ENCODE measurements at regions not wholly inside any gene's neighbourhood (a gene's known extent, or its start where the extent isn't known, plus 50 kb on each side); places are given as distances from the start of the nearest gene placed in this dataset.
"Not testable (repeated sequence)": the region's sequence is repeated elsewhere in the genome, so short reads cannot be mapped to it uniquely, and the experiment has no call there.

DNA sequence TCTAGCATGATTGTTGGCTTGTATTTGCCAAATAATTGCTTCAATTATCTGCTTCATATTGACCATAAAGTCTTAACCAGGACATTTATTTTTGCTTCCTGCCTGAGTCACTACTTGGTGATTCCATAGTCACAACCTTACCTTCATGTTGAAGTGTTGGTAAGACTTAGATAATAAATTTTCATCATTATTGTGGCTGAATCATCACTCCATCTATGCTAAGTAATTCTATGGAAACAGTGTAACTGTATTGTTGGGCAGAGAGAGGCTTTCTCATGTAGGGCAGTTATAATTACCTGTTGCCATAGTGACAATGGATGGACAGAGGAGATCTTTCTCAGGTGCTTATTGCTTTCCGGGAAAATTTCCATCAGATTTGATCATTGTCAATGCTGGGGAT is 330.7 kb upstream of the LRRC3B start:
- no peak for DNase-seq

DNA sequence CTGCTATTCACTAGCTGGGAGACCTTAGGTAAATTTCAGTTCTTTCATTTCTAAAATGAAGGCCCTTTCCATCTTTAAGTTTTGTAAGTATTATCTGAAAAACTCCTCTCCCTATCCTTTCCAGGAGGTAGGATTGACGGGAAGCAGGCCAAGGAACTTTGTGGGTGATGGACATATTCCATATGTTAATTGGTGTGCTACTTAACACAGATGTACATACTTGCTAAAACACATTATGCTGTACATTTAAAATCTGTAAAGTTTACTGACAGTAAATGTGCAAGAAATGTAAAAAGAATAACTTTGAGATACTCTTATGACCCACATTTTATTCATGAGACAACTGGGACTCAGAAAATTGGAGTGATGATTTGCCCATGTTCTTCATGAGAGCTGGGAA is 329.8 kb upstream of the LRRC3B start:
- DNase-seq: no peak

DNA sequence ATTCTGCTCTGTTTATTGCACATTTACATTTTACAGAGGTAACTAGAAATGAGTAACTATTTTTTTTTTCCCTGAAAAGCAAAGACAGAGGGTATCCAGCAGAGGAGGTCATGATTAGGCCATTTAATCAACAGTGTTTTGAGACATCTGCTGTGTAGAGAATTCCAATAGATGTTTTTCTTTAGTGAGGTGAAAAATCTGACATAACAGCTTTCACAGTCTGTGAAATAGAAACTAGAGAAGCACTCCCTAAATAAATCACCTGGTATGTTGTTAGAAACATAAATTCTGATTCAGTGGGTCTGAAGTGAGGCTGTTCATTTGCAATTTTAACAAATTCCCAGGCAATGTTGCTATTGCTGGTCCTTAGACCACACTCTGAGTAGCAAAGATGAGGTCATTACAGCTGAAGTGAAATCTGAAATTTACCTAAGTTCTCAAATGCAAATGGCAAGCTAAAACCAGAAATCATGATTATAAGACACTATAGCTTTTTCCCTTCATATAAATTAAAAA is 329.2 kb upstream of the LRRC3B start:
- DNase-seq: no peak

DNA sequence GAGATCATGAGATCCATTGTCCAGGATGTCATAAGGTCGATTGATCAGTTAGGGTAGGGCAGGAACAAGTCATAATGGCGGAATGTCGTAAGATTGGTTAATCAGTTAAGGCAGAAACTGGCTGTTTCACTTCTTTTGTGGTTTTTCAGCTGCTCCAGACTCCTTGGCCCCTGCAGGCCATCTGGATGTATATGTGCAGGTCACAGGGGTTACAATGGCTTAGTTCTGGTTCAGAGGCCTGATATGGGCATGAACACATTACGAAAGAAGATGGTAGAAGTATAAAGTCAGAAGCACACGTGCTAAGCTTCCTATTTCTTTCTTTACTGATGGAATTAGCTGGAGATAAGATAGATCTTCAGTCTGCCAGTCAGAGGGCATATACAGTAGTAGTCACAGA is 315.4 kb upstream of the LRRC3B start:
- no peak for DNase-seq

DNA sequence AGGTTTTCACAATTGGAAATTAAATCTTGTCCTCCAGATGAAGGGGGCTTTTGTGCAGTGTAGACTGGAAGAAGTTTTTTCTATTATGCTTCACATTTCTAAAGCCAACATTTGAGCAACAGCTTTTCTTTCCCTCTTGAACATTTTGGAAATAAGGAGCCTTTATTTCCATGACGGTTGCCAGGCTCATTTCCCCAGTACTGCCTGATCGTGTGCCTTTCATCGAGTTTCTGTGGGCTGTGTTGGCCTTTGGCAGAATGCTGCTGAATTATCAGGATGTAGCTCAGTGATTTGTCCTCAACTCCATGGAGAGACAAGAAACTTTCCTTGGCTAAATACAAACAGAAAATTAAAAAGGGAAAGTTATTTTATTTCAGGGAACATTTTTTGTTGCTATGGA is 314.8 kb upstream of the LRRC3B start:
- DNase-seq: no peak

DNA sequence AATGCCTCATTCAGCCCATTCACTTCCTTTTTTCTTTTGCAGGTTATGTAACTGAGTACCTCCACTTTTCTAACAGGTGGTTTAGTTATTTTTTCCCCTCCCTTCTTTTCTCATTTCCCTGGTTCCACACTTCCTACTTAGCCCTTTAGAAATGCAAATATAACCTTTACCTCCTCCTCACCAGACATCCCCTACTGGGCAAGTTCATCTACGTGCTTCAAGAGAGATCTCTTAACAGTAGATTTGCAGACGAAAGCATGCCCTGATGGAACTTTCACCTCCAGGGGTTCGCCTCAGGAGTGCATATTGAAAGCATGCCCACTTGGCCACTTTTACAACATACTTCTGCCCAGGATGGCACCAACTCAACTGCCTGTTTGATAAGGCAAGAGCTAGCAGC is 314.1 kb upstream of the LRRC3B start:
- DNase-seq: no peak

DNA sequence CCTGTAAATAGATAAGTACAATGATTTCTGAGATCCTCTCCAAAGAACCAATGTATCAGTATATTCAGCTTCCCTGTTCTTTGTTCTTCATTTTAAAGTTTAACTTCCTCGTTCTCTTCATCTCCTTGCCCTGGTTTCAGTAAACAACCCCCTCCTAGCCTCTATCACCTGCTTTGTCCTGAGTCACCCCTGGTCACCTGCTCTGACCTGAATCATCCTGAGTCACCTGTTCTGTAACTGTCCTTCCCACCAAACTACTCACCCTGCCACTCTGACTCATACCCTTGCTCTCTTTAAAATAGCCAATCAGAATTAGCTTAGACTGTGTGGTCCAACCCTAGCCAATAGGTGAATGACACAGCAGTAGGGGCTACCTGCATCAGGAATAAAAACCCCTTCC is 313.0 kb upstream of the LRRC3B start:
- DNase-seq: not testable (repeated sequence)

DNA sequence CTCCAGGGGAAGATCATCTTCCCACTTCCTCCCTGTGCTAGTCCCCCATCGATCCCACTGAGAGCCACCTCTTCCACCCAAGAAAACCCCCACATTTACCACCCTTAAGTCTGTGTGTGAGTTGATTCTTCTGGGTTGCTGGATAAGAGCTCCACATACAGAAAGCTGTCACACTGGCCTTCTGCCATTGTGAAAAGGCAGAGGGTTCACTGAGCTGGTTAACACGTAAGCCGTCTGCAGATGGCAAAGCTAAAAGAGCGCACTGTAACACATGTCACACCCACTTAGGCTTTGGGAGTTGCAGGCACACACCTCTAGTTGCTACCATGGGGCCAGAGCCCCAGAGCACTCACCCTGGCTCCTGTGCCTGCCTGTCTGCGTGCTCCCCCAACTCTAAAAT is 309.8 kb upstream of the LRRC3B start:
- no peak for DNase-seq

DNA sequence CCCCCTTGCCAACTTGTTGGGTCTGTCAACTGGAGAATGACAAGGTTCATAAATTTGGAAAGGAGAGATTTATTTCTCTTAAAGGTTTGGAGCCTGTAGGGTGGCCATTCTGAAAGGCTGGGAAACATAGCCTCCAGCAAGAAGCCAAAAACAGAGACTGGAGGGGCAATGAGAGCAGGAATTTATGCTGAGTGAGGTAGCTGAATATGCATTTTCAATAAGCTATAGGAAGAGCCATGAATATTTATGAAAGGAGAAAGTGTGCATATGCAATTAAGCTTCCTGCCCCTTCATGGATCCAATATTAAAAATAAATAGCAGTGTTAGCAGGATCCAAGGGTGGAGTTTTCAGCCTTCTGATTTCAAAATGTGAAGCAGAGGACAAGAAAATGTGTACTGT is 306.1 kb upstream of the LRRC3B start:
- DNase-seq: no peak

DNA sequence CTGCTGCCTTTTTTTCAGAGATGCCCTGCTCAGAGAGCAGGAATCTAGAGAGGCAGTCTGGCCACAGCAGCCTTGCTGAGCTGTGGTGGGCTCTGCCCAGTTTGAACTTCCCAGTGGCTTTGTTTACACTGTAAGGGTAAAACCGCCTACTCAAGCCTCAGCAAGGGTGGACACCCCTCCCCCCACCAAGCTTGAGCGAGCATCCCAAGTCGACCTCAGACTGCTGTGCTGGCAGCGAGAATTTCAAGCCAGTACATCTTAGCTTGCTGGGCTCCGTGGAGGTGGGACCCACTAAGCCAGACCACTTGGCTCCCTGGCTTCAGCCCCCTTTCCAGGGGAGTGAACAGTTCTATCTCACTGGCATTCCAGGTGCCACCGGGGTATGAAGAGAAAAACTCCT is 298.8 kb upstream of the LRRC3B start:
- not testable (repeated sequence) for DNase-seq

DNA sequence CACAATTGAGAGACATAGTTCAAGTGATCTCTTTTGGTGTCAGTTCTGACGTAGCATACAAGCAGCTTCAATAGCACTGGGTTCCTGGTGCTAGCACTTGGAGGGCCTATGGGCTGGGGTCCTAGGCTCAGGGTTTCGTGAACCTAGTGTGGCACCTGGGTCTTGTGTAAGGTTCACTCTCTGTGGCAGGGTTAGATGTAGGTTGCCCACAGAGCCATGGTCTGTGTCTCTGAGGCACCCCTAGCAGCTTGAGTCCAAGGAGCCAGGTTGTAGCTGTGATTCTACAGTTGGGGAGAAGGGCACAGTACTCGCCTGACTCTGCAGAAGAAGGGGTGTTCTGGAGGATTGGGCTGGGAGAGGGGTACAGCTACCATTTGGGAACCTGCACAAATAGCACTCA is 282.6 kb upstream of the LRRC3B start:
- DNase-seq: no peak

DNA sequence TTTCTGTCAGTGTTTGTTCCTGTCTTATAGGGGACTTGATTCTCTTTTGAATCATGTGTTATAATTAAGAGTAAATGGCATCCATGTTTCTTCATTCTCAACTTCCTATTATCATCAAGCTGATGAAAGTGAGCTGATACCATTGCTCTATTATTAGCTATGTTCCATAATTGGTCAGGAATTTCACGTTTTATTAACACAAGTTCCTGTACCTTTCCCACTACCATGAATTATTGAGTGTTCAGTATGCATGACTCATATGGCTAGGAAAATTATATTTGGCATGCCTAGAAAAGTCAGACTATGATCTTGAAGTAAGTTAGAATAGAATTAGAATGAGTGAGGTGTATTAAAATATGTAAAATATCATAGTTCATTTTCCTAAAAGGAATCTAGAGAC is 278.9 kb upstream of the LRRC3B start:
- no peak for DNase-seq

DNA sequence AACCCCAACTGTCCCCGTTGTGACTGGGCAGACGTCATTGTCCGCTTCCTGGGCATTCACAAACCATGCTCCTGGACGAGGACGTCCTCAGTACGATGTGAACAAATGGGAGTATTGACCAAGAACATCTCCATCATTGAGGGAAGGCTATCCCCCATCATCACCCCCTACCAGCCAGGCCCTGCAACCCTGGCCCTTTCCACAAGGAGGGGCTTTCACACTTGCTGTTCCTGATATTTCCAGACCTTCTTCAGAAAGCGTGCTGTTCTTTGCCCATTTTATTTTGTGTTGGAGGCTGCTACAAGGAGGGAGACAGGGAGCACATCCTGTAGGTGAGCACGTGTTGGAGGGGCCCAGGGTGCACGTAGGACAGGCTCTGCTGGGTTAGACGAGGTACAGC is 277.0 kb upstream of the LRRC3B start:
- no peak for DNase-seq

DNA sequence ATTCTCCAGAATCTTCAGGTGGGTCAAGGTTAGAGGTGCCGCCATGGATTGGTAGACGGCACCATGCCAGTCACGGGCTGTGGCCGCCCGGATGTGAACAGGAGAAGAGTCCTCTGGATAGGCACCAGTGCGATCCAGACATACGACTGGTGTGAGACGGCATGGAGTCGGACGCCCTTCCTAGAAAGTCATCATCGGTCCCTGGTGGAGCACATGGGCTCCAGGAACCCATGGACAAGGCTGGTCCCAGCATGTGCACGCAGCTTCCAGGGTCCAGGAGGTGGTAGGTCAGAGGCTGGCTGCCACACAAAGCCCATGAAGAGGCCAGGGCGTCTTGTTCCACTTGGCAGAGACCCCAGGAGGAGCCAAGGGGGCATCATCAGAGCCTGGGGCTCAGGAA is 276.1 kb upstream of the LRRC3B start:
- DNase-seq: no peak

DNA sequence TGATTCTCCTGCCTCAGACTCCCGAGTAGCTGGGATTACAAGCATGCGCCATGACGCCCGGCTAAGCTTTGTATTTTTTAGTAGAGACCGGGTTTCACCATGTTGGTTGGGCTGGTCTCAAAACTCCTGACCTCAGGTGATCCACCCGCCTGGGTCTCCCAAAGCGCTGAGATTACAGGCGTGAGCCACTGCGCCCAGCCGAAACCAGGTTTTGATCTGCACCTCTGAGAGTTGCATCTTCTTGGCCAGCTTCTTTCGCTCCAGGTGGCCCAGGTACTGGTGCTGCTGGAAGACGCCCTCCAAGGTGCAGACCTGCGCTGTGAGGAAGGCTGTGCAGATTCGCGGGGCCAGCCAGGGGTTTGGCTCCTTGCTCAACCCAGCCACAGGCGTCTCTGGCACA is 275.4 kb upstream of the LRRC3B start:
- no peak for DNase-seq

DNA sequence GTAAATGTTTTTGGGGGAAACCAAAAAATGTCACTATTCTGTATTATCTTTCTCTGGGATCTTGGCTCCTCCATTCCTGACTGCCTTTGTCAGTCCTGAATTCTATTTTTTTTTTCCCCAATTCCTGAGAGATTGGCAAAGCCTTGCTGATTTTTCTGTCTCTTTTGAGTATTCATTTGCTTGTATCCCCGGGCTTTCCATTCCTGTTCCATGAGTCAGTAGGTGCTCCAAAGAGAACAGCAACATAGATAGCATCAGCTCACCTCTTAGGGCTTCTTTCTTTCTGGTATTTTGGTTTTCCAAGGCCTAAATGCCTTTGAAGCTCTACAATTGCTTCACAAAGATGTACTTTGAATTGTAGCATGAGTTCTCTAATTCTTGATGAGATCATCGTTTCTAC is 271.7 kb upstream of the LRRC3B start:
- no peak for DNase-seq

DNA sequence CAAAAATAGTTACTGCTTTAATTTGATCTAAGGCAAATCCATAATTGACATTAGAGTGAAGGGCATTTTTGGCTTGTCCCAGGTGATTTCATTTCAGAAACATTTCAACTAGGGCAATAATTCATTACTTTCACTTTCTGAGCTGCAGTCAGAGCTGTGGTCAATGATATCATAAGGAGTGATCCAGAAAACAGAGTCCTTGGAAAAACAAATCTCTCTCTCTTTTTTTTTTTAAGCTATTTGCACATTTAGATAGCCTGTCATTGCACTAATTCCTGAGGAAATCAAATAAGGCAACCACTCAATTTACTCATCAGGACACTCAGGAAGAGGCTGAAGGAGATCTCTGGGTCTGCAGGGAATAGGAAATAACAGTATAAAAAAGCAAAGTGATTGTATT is 269.5 kb upstream of the LRRC3B start:
- DNase-seq: no peak

DNA sequence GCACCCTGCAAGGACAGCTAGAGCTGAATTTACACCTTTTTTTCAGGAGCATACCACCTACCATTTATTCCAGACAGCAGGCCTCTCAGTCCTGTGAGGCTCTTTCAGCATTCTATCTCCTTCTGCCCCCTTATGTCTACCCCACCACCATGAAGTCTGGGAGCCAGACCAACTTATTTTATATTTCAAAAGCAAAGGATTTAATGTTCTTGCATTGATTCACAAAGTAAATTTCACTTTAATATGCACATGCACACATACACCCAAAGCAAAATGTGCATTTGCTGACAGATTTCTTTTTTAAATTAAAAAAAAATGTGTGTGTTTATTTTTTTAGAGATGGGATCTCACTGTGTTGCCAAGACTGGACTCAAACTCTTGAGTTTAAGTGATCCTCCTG is 264.2 kb upstream of the LRRC3B start:
- DNase-seq: no peak

DNA sequence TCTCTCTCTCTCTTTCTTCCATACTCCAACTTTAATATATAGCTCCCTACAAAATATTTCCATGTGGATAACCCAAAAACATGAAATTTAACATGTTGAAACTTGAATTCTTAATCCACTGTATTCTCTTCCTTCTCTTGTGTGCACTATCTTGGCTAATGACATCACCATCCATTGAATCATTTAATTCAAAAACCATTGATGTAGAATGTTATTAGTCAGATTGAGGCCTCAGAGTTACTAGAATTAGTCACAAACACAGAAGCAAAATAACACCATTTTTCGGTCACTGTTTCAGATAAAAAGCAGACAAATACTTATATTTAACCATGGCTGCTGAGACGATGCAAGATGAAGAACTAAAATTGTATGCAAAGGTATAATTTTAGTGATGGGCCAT is 256.9 kb upstream of the LRRC3B start:
- no peak for DNase-seq

DNA sequence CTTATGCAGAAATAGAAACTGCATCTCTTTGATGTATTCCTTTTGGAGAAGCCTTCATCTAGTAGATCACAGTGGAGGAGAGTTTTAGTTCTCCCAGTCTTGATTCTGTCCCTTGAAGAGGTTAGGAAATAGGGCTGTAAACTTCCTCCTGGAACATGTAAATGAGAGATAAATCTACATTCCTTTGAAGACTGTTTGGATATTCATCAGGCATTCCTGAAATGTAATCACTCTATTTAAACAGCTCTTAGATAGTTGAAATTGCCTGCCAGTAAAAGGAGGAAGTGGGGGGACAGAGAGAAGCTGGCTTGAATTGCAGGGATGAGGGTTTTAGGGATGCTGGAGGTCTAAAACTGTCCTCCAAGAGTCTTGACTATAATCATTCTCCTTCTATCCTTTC is 254.3 kb upstream of the LRRC3B start:
- no peak for DNase-seq

DNA sequence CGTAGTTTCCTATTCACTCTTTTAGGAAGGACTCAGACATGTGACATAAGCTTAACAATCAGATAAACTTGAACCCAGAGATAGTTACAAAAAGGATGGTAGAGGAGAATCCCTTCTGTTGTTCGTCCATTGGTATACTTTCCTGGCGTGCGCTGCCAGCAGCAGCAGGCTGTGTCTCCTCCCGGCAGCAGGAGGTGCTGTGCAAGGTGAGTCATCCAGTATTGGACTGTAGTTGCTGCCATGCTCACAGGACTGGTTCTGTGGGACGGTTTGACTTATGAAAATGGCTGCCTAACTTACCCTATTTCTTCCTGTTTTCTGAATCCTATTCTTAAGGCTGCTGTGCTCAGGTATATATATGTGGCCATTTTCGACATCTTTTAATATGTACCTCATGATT is 253.4 kb upstream of the LRRC3B start:
- no peak for DNase-seq

DNA sequence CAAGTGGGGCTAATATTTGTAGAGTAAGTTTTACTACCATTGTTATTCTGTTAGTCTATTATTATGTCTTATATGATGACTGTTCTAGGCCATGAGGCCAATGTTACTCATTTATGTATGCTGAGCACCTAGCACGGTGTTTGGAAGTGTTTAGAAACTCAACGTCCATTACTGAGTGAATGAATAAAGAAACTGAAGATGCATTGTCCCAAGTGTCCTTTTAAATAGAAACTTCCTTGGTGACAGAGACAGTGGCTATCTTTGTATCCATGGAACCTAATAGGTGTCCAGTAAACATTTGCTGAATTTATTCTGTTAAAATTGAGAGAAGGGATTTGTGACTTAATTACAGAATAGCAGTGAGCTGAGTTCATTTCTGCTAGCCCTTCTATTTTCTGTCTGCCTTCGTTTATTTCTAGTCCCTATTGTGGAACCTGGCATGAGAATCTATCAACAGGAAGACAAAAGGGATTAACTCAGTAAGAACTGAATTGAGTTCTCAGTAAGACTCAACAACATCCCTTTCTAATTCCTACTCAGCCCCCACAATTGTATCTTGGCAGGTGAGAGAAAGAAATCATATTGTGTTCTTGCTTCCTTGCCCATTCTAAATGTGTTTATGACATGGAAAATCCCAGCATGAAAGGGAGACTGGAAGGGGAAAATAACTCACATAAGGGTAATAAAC is 246.6 kb upstream of the LRRC3B start:
- no peak for DNase-seq

DNA sequence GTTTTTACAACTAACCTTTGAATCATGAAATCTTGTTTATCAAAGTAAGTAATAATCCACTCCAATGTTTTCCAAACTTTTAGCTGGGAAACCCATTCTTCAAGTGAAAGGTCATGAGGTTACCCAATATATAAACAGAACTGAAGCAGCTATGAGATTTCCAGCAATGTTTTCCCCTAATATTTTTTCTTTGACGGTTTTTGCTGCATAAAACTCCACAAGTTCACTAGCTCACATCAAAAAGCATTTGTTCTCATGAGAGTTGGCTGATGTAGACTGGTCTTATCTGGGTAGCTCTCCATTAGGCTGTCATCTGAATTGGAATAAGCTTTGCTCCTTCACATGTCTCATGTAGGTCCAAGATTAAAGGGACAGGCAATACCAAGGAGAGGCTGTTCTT is 241.2 kb upstream of the LRRC3B start:
- no peak for DNase-seq

DNA sequence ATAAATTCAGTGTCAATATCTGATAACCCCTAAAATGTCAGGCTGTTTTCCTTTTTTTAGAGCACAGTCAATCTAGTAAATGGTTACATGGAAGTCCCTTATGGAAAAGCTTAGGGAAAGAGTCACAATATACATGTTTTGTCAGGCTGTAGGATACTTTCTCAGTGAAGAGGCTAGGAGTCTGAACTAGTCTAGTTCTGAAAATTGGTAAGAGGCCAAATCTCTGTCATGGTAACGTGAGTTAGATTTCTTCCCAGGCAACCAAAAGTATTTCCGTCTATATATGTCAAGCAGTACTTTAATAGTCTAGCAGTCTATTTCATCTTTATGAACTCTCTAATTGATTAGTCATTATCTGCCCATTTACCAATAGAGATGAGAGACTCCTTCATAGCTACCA is 215.9 kb upstream of the LRRC3B start:
- DNase-seq: no peak

DNA sequence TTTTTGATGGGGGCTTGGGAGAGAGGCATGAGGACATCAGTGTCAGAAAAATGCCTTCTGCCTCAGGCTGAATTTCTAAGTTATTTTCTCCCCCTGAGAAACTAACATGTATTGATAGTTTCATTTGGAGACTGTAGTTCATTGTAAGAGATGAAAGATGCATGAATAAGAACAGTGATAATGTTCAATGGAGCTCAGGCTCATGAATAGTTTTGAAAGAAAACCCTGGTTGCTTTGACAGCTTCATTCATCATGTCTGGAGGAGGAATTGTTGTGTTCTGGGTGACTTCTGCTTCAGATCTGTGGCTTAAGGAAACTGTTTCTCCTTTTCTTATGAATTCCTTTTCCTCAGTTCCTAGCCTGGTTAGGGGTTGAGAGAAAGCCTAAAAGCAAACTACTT is 204.0 kb upstream of the LRRC3B start:
- no peak for DNase-seq

DNA sequence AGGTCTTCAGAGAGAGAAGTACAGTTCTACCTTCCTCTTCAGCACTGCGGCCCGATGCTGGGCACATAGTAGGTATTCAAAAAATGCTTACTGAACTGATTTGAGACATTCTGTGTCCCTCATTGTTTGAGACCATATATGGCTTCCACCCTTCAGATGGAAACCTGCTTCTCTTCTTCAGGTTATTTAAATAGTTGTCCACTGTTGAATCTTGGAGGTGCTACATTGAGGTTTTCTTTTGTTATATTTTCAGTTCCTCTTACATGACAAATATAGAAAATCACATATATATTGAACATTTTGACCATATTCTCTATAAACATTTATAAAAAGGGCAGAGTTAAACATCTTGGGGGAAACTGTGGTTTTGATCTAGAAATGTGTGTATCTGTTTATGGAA is 200.2 kb upstream of the LRRC3B start:
- no peak for DNase-seq
